HL-60 (cell line): ENCODE measurements at regions not wholly inside any gene's neighbourhood (a gene's known extent, or its start where the extent isn't known, plus 50 kb on each side); places are given as distances from the start of the nearest gene placed in this dataset.

ENCODE experiments used
- DNase-seq, 2 experiments: peaks; one replicate each; pipeline ENCODE4 v3.0.0-alpha.2; 2010 to 2020; ENCODE audit warnings: low read depth in 1 of 2, low spot score in 1 of 2
- H3K27ac ChIP-seq: fragments of 250-450 bp; sonication (Bioruptor Pico); replicated peaks from 2 replicates; pipeline ENCODE4 v1.5.1; 2020; ENCODE audit warnings: mild to moderate bottlenecking, moderate library complexity
- H3K27me3 ChIP-seq: fragments of 250-450 bp; sonication (Bioruptor Pico); 2 replicates; pipeline ENCODE4 v1.5.1; 2021; ENCODE audit warnings: mild to moderate bottlenecking, moderate library complexity; ENCODE audit not compliant: insufficient read depth, poor library complexity, severe bottlenecking
- H3K4me3 ChIP-seq: replicated peaks from 2 replicates; pipeline ENCODE4 v1.5.1; 2011; ENCODE audit warnings: mild to moderate bottlenecking, control low read depth, low read length; ENCODE audit not compliant: insufficient read depth
- GABPA ChIP-seq: IDR thresholded peaks from 2 replicates; pipeline ENCODE4 v1.6.1; 2012; ENCODE audit warnings: low read depth
- POLR2AphosphoS5 ChIP-seq: IDR thresholded peaks from 2 replicates; pipeline ENCODE4 v1.6.1; 2012; ENCODE audit warnings: low read depth
- SPI1 ChIP-seq: IDR thresholded peaks from 2 replicates; pipeline ENCODE4 v1.6.1; 2012; ENCODE audit warnings: low read depth, mild to moderate bottlenecking, borderline replicate concordance
- TF ChIP-seq, protein P1 (sequence below): IDR thresholded peaks from 2 replicates; pipeline ENCODE4 v1.6.1; 2012; ENCODE audit warnings: low read depth; ENCODE audit not compliant: insufficient replicate concordance
- TF ChIP-seq, protein P2 (sequence below): IDR thresholded peaks from one replicate; pipeline ENCODE4 v1.5.1; 2011; ENCODE audit warnings: low read length, control low read depth, inconsistent platforms; ENCODE audit not compliant: insufficient read depth

DNA sequence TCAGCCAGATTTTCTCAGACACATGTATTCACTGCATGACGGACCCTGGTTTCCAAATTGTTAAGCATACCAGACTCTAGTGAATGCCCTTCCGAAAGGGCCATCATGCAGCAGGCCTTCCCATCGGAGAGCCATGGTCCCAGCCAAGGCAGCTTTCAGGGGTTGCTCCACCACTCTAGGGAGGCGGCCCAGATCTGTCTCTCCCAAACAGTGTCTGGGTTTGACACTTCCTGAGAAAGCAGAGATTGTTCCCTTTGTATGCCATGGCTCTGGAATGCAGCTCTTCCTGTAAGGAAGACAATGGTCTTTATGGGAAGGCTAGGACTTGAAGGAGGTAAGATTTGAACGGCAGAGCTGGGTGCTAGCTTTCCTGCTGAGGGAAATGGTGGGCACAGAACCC, 178.8 kb upstream of the BMPER start:
- TF ChIP-seq GABPA (no peak), SPI1 (no peak), POLR2AphosphoS5 (no peak)
- TF ChIP-seq, protein P1, sequence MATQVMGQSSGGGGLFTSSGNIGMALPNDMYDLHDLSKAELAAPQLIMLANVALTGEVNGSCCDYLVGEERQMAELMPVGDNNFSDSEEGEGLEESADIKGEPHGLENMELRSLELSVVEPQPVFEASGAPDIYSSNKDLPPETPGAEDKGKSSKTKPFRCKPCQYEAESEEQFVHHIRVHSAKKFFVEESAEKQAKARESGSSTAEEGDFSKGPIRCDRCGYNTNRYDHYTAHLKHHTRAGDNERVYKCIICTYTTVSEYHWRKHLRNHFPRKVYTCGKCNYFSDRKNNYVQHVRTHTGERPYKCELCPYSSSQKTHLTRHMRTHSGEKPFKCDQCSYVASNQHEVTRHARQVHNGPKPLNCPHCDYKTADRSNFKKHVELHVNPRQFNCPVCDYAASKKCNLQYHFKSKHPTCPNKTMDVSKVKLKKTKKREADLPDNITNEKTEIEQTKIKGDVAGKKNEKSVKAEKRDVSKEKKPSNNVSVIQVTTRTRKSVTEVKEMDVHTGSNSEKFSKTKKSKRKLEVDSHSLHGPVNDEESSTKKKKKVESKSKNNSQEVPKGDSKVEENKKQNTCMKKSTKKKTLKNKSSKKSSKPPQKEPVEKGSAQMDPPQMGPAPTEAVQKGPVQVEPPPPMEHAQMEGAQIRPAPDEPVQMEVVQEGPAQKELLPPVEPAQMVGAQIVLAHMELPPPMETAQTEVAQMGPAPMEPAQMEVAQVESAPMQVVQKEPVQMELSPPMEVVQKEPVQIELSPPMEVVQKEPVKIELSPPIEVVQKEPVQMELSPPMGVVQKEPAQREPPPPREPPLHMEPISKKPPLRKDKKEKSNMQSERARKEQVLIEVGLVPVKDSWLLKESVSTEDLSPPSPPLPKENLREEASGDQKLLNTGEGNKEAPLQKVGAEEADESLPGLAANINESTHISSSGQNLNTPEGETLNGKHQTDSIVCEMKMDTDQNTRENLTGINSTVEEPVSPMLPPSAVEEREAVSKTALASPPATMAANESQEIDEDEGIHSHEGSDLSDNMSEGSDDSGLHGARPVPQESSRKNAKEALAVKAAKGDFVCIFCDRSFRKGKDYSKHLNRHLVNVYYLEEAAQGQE = no peak
- TF ChIP-seq, protein P2, sequence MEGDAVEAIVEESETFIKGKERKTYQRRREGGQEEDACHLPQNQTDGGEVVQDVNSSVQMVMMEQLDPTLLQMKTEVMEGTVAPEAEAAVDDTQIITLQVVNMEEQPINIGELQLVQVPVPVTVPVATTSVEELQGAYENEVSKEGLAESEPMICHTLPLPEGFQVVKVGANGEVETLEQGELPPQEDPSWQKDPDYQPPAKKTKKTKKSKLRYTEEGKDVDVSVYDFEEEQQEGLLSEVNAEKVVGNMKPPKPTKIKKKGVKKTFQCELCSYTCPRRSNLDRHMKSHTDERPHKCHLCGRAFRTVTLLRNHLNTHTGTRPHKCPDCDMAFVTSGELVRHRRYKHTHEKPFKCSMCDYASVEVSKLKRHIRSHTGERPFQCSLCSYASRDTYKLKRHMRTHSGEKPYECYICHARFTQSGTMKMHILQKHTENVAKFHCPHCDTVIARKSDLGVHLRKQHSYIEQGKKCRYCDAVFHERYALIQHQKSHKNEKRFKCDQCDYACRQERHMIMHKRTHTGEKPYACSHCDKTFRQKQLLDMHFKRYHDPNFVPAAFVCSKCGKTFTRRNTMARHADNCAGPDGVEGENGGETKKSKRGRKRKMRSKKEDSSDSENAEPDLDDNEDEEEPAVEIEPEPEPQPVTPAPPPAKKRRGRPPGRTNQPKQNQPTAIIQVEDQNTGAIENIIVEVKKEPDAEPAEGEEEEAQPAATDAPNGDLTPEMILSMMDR = no peak
- DNase-seq = no peak
- no peaks in the 10 kb centered on the region for H3K27me3 ChIP-seq
- H3K4me3 ChIP-seq = no peak overlapping the region
- H3K27ac ChIP-seq = no peak overlapping the region

DNA sequence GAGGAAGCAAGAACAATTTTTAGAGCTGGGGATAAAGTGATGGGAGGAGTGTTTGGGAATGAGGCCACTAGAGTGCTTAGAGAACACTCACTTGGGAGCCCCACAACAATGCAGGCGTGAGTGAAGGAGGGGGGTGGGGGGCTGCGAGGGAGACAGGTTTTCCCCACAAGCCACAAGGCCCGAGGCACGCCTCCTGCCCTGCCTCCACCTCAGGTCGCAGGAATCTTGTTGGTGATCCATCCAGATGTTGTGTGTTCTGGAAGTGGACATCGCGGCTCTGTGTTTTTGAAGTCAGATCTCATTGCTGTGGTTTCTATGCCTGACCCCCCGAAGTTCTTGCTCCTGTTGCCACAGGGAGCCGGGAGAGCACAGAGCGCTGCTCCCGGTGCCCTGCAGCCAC, 178.0 kb upstream of the BMPER start:
- TF ChIP-seq, protein P1 = no peak
- TF ChIP-seq GABPA (no peak), POLR2AphosphoS5 (no peak), SPI1 (no peak)
- TF ChIP-seq, protein P2 = no peak

DNA sequence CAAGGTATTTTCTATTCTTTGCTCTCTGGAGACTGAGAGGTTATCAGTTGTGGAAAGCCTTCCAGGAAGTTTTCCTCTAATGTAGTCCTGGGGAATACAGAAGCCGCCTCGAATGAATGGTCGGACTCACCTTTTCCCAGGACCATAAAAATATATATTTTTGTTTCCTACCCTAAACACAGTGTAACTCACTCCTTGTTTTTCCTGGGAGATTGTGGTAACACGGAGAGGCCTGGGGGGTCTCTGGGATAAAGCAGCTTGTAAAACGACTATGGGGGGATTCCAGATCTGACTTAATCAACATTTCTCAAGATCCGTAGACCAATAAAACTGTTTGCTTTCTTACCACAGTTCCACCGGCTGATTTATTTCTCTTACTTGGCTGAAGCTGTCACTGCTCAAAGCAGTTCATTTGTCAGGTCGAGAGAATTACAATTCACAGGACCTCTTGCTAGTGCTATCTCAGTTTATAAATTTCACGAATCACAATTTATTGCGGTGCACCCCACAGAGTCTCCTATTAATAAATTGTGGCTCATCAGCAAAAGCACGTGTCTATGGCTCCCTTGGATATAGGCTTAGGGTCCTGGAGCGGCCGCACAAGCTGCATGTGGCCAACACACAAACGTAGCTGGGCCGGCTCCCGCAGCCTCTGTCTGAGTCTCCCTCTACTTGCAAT, 176.3 kb upstream of the BMPER start:
- no peak overlapping the region for H3K27ac ChIP-seq
- TF ChIP-seq, protein P2 = no peak
- TF ChIP-seq GABPA (no peak), POLR2AphosphoS5 (no peak), SPI1 (no peak)
- TF ChIP-seq, protein P1 = no peak

More for the DNA sequence above, 178.0 kb upstream of the BMPER start:
- no peak for DNase-seq
- Histone ChIP-seq H3K27me3 (no peaks in the 10 kb centered on the region), H3K27ac (no peak overlapping the region), H3K4me3 (no peak overlapping the region)

More for the DNA sequence above, 176.3 kb upstream of the BMPER start:
- no peaks in the 10 kb centered on the region for H3K27me3 ChIP-seq
- DNase-seq = no peak
- no peak overlapping the region for H3K4me3 ChIP-seq
